Adrenal gland (tissue), 9 donors: ENCODE measurements at regions not wholly inside any gene's neighbourhood (a gene's known extent, or its start where the extent isn't known, plus 50 kb on each side); places are given as distances from the start of the nearest gene placed in this dataset.

Experiments
- DNase-seq, 7 donors: peaks; one replicate each; pipeline ENCODE4 v3.0.0-alpha.2; 2019 to 2020
- H3K27ac ChIP-seq, 5 donors: fragments of 200-600 bp; sonication (generic) in 4 of 5; 1 replicate in 3 of 5; 2 replicates in 2 of 5; pipeline versions ENCODE4 v1.5.1 to v1.8.0; 2016 to 2020; ENCODE audit warnings: mild to moderate bottlenecking in 1 of 5
- H3K27me3 ChIP-seq: fragments of 200-600 bp; 2 replicates; pipeline ENCODE4 v1.8.0; 2021
- H3K36me3 ChIP-seq, 2 donors: fragments of 200-600 bp; replicated peaks in 1 of 2; 1 replicate in 1 of 2; 2 replicates in 1 of 2; pipeline versions ENCODE4 v1.5.1 to v1.8.0; 2018 to 2022
- H3K4me1 ChIP-seq, 2 donors: fragments of 200-600 bp; replicated peaks in 1 of 2; 1 replicate in 1 of 2; 2 replicates in 1 of 2; pipeline versions ENCODE4 v1.5.1 to v1.8.0; 2018 to 2021
- H3K4me3 ChIP-seq, 4 donors: fragments of 200-600 bp; sonication (generic) in 3 of 4; one replicate each; pipeline ENCODE4 v1.5.1; 2016 to 2018
- H3K9me3 ChIP-seq, 3 donors: fragments of 200-600 bp; sonication (generic) in 1 of 3; replicated peaks in 1 of 3; 1 replicate in 2 of 3; 2 replicates in 1 of 3; pipeline versions ENCODE4 v1.5.1 to v1.8.0; 2016 to 2021
- CTCF ChIP-seq, 6 experiments: fragments of 450-650 bp in 4 of 6; fragments of 200-600 bp in 2 of 6; sonication (generic) in 1 of 6; IDR thresholded peaks; 1 replicate in 5 of 6; 2 replicates in 1 of 6; pipeline versions ENCODE4 v1.5.1 to v1.8.0; 2016 to 2021; ENCODE audit warnings: antibody characterized with exemption in 6 of 6, mild to moderate bottlenecking in 2 of 6, moderate library complexity in 1 of 6
- POLR2A ChIP-seq, 2 donors: fragments of 450-650 bp; IDR thresholded peaks; one replicate each; pipeline ENCODE4 v1.6.1; 2017; ENCODE audit warnings: antibody characterized with exemption in 2 of 2, mild to moderate bottlenecking in 2 of 2, moderate library complexity in 1 of 2
- WGBS, 4 donors: extraction: QIAGEN DNeasy Blood & Tissue Kit in 2 of 4; methylation state at CpG; one replicate each; pipeline versions ENCODE4 v1.1.5 to v1.1.7; 2013 to 2017; 5-methylcytosine and 5-hydroxymethylcytosine counted together
- intact Hi-C, 2 donors: fragments of 100-400 bp; cut with DNase I; formaldehyde crosslinking; loops; one replicate each; pipeline versions ENCODE4 v1.14.1 to v1.15.0; 2022 to 2023
- donor health status: healthy with polysubstance abuse.
- donor health status: Bipolar disorder and iron deficiency.
- donor health status: DM: yes; HTN: yes; CAD: no.
- donor health status: DM: no; HTN: no; CAD: no.
- donor health status: DM: no; HTN: no; CAD: no.

- Histone ChIP-seq H3K4me3 (no peak overlapping the region), H3K27ac (no peak overlapping the region), H3K4me1 (no peaks in the 10 kb centered on the region), H3K9me3 (no peaks in the 10 kb centered on the region), H3K27me3 (no peaks in the 10 kb centered on the region), H3K36me3 (no peaks in the 10 kb centered on the region)
- TF ChIP-seq CTCF (IDR thresholded peaks at IDR 0.05) (no peak), POLR2A (IDR thresholded peaks at IDR 0.05) (no peak)
- DNase-seq: no peak
- intact Hi-C loops: no loop called here
- 41 to 62% (median 49%) methylated on average over 2 of the region's 2 CpGs for WGBS, 4 donors
Observed at GRCh38 chr18:38902796-38903195, 1337.2 kb upstream of the CELF4 start.

- TF ChIP-seq POLR2A (IDR thresholded peaks at IDR 0.05) (no peak), CTCF (IDR thresholded peaks at IDR 0.05) (no peak)
- 45 to 83% (median 69%) methylated on average over 4 of the region's 4 CpGs for WGBS, 4 donors
Observed at GRCh38 chr18:38900445-38900844, 1334.8 kb upstream of the CELF4 start.

GRCh38 chr18:38900031-38900430 lies 1334.4 kb upstream of the CELF4 start:
- no peak overlapping the region for H3K4me3 ChIP-seq
- no peaks in the 10 kb centered on the region for H3K27me3 ChIP-seq
- intact Hi-C loops: no loop called here
- H3K36me3 ChIP-seq: no peaks in the 10 kb centered on the region
- TF ChIP-seq POLR2A (IDR thresholded peaks at IDR 0.05): no peak
- no peak for TF ChIP-seq CTCF (IDR thresholded peaks at IDR 0.05)
- no peaks in the 10 kb centered on the region for H3K4me1 ChIP-seq
- WGBS, 4 donors: 77 to 81% (median 79%) methylated on average over 2 of the region's 2 CpGs
- DNase-seq: no peak
- no peaks in the 10 kb centered on the region for H3K9me3 ChIP-seq
- H3K27ac ChIP-seq: no peak overlapping the region

More at GRCh38 chr18:38900445-38900844, 1334.8 kb upstream of the CELF4 start:
- Histone ChIP-seq H3K36me3 (no peaks in the 10 kb centered on the region), H3K27ac (no peak overlapping the region), H3K27me3 (no peaks in the 10 kb centered on the region), H3K4me1 (no peaks in the 10 kb centered on the region), H3K9me3 (no peaks in the 10 kb centered on the region), H3K4me3 (no peak overlapping the region)
- DNase-seq: no peak
- intact Hi-C loops: no loop called here

- H3K36me3 ChIP-seq: no peaks in the 10 kb centered on the region
- intact Hi-C loops: no loop called here
- 66 to 89% (median 77%) methylated on average over 2 of the region's 2 CpGs for WGBS, 4 donors
Observed at GRCh38 chr18:38899252-38899651, 1333.7 kb upstream of the CELF4 start.

More at GRCh38 chr18:38899252-38899651, 1333.7 kb upstream of the CELF4 start:
- Histone ChIP-seq H3K4me1 (no peaks in the 10 kb centered on the region), H3K27me3 (no peaks in the 10 kb centered on the region), H3K9me3 (no peaks in the 10 kb centered on the region), H3K4me3 (no peak overlapping the region), H3K27ac (no peak overlapping the region)
- DNase-seq: no peak
- TF ChIP-seq POLR2A (IDR thresholded peaks at IDR 0.05): no peak
- TF ChIP-seq CTCF (IDR thresholded peaks at IDR 0.05): no peak
